ENCODE measurements at regions not wholly inside any gene's neighbourhood (a gene's known extent, or its start where the extent isn't known, plus 50 kb on each side); places are given as distances from the start of the nearest gene placed in this dataset.
A peak's percentile ranks its signal among the peaks of the same experiment; 100 is the strongest.

- no peak for ATAC-seq
- no peak for TF ChIP-seq TSHZ2 (CRISPR knock-in tag; IDR thresholded peaks at IDR 0.05)
Measured at GRCh38 chr6:48233063-48233462, 122.1 kb upstream of the PTCHD4 start.

GRCh38 chr6:48229841-48230240, 118.8 kb upstream of the PTCHD4 start:
- ATAC-seq: peak; percentile 68
- TF ChIP-seq BACH2 (CRISPR knock-in tag; IDR thresholded peaks at IDR 0.05; ENCODE audit: borderline replicate concordance): no peak
- no peak for TF ChIP-seq GLIS3 (CRISPR knock-in tag; IDR thresholded peaks at IDR 0.05)
- TF ChIP-seq ZC3H10 (CRISPR knock-in tag; IDR thresholded peaks at IDR 0.05): no peak
- TF ChIP-seq ZFP30 (CRISPR knock-in tag; IDR thresholded peaks at IDR 0.05): no peak
- TF ChIP-seq TSHZ2 (CRISPR knock-in tag; IDR thresholded peaks at IDR 0.05): no peak
- no peak for TF ChIP-seq ZNF70 (CRISPR knock-in tag; IDR thresholded peaks at IDR 0.05)
- no peak for TF ChIP-seq CSDC2 (CRISPR knock-in tag; IDR thresholded peaks at IDR 0.05)
- TF ChIP-seq POU6F1 (CRISPR knock-in tag; IDR thresholded peaks at IDR 0.05; ENCODE audit: borderline replicate concordance, low read depth): no peak
- TF ChIP-seq TOX (CRISPR knock-in tag; IDR thresholded peaks at IDR 0.05; ENCODE audit: borderline replicate concordance): no peak
- TF ChIP-seq PATZ1 (CRISPR knock-in tag; IDR thresholded peaks at IDR 0.05; ENCODE audit: borderline replicate concordance): no peak
- TF ChIP-seq OSR1 (CRISPR knock-in tag; IDR thresholded peaks at IDR 0.05): no peak
- no peak for TF ChIP-seq TCF4 (CRISPR knock-in tag; IDR thresholded peaks at IDR 0.05; ENCODE audit: borderline replicate concordance)
- no peak for TF ChIP-seq CSRNP3 (CRISPR knock-in tag; IDR thresholded peaks at IDR 0.05)
- no peak for TF ChIP-seq ZFP3 (CRISPR knock-in tag; IDR thresholded peaks at IDR 0.05)
- TF ChIP-seq ISL1 (CRISPR knock-in tag; IDR thresholded peaks at IDR 0.05): no peak
- no peak for TF ChIP-seq SNAI2 (CRISPR knock-in tag; IDR thresholded peaks at IDR 0.05)
- TF ChIP-seq CREB5 (CRISPR knock-in tag; IDR thresholded peaks at IDR 0.05; ENCODE audit: low read depth): no peak
- no peak for TF ChIP-seq ZNF565 (CRISPR knock-in tag; conservative IDR thresholded peaks at IDR 0.05; ENCODE audit: low read depth)
- no peak for TF ChIP-seq ARNTL (CRISPR knock-in tag; IDR thresholded peaks at IDR 0.05; ENCODE audit: borderline replicate concordance, low read depth)

All from SK-N-SH treated with all-trans-retinoic acid at 6 μM for 48 hours (cell line).